PC-9 (cell line): ENCODE measurements at regions not wholly inside any gene's neighbourhood (a gene's known extent, or its start where the extent isn't known, plus 50 kb on each side); places are given as distances from the start of the nearest gene placed in this dataset.

ENCODE experiments used
- BruUV-seq: library from RNA; stranded (reverse); fragments of 400-500 nt; replicated peaks from 2 replicates; lab custom pipeline; 2021; lab: Mats Ljungman, UMichigan
- CTCF ChIA-PET: fragments of 300-600 bp; sonication (Branson Sonifier 250); formaldehyde crosslinking; loops from one replicate; lab custom pipeline; 2022; ENCODE audit warnings: antibody characterized with exemption; lab: Charles Lee
- POLR2A ChIA-PET: fragments of 300-600 bp; sonication (Branson Sonifier 250); formaldehyde crosslinking; loops from one replicate; lab custom pipeline; 2022; ENCODE audit warnings: antibody characterized with exemption; ENCODE audit not compliant: unreplicated experiment; lab: Charles Lee
- DNase-seq, 2 experiments: peaks; one replicate each; pipeline versions ENCODE4 v3.0.0 to v3.0.0-alpha.2; 2015 to 2022; ENCODE audit warnings: mixed read lengths in 1 of 2
- H2AFZ ChIP-seq: fragments of 200-600 bp; sonication (generic); 2 replicates; pipeline ENCODE4 v1.8.1; 2017; ENCODE audit warnings: antibody characterized with exemption
- H3F3A ChIP-seq: fragments of 200-600 bp; sonication (generic); 2 replicates; pipeline ENCODE4 v1.8.1; 2017; ENCODE audit warnings: antibody characterized with exemption, mild to moderate bottlenecking, low read depth; ENCODE audit not compliant: insufficient read depth
- H3K27ac ChIP-seq: fragments of 200-600 bp; sonication (generic); 2 replicates; pipeline ENCODE4 v1.6.1; 2016; ENCODE audit warnings: mixed run types
- H3K27me3 ChIP-seq: fragments of 200-600 bp; sonication (generic); 2 replicates; pipeline ENCODE4 v1.6.1; 2016; ENCODE audit warnings: low read depth, mixed run types; ENCODE audit not compliant: insufficient read depth
- H3K36me3 ChIP-seq: fragments of 200-600 bp; sonication (generic); 2 replicates; pipeline ENCODE4 v1.6.1; 2016; ENCODE audit warnings: low read depth, mixed run types
- H3K4me1 ChIP-seq: fragments of 200-600 bp; sonication (generic); replicated peaks from 2 replicates; pipeline ENCODE4 v1.6.1; 2016; ENCODE audit warnings: mixed run types; ENCODE audit not compliant: insufficient read depth
- H3K4me2 ChIP-seq: fragments of 200-600 bp; sonication (generic); 2 replicates; pipeline ENCODE4 v1.6.1; 2017; ENCODE audit warnings: mixed run types
- H3K4me3 ChIP-seq: fragments of 200-600 bp; sonication (generic); 2 replicates; pipeline ENCODE4 v1.6.1; 2016; ENCODE audit warnings: mixed run types
- H3K79me2 ChIP-seq: fragments of 200-600 bp; sonication (generic); 2 replicates; pipeline ENCODE4 v1.6.1; 2017; ENCODE audit warnings: low read depth, mixed run types
- H3K9me2 ChIP-seq: fragments of 200-600 bp; sonication (generic); 2 replicates; pipeline ENCODE4 v1.8.1; 2017; ENCODE audit warnings: mild to moderate bottlenecking; ENCODE audit not compliant: insufficient read depth
- H3K9me3 ChIP-seq: fragments of 200-600 bp; sonication (generic); 2 replicates; pipeline ENCODE4 v1.8.1; 2016; ENCODE audit warnings: low read depth; ENCODE audit not compliant: insufficient read depth
- H4K20me1 ChIP-seq: fragments of 200-600 bp; sonication (generic); 2 replicates; pipeline ENCODE4 v1.8.1; 2017; ENCODE audit not compliant: insufficient read depth
- EZH2 ChIP-seq: fragments of 200-600 bp; sonication (generic); IDR thresholded peaks from 2 replicates; pipeline ENCODE4 v1.8.0; 2017; ENCODE audit warnings: antibody characterized with exemption, low read depth
- intact Hi-C: fragments of 100-400 bp; cut with micrococcal nuclease; formaldehyde crosslinking; loops from one replicate; pipeline ENCODE4 v1.10.0; 2022; ENCODE audit not compliant: unreplicated experiment
- TF ChIP-seq, protein P1 (sequence below): fragments of 200-600 bp; sonication (generic); conservative IDR thresholded peaks from 2 replicates; pipeline ENCODE4 v1.6.1; 2017; ENCODE audit warnings: mixed run types, antibody characterized with exemption, mild to moderate bottlenecking, moderate library complexity

DNA sequence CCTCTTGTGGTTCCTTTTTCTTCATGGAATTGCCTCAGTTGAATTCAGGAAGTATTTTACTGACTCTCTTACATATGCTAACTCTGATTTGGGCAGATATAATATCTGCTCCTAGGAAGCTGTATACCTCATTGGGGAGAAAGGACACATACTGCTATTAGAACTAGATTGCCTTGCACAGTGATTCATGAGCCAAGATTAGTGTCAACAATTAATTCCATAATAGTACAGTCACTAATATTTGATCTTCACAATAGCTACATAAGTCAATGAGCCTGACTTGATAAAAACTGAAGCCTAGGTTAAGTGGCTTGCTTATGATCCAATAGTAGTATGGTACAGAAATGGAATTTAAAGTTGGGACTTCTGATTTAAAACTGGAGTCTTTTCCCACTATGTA is 127.6 kb downstream of the ETAA1 start:
- Histone ChIP-seq H3K4me1 (no peaks in the 10 kb centered on the region), H3F3A (no peaks in the 10 kb centered on the region), H3K27ac (no peak overlapping the region), H3K9me3 (no peaks in the 10 kb centered on the region), H3K27me3 (no peaks in the 10 kb centered on the region), H3K4me3 (no peak overlapping the region), H2AFZ (no peak overlapping the region), H4K20me1 (no peaks in the 10 kb centered on the region), H3K4me2 (no peak overlapping the region), H3K79me2 (no peaks in the 10 kb centered on the region), H3K36me3 (no peaks in the 10 kb centered on the region), H3K9me2 (no peaks in the 10 kb centered on the region; the same call in 1 of the 2 replicates)
- no TSS peak for BruUV-seq
- POLR2A ChIA-PET: no interaction called here
- no peak for DNase-seq
- TF ChIP-seq, protein P1, sequence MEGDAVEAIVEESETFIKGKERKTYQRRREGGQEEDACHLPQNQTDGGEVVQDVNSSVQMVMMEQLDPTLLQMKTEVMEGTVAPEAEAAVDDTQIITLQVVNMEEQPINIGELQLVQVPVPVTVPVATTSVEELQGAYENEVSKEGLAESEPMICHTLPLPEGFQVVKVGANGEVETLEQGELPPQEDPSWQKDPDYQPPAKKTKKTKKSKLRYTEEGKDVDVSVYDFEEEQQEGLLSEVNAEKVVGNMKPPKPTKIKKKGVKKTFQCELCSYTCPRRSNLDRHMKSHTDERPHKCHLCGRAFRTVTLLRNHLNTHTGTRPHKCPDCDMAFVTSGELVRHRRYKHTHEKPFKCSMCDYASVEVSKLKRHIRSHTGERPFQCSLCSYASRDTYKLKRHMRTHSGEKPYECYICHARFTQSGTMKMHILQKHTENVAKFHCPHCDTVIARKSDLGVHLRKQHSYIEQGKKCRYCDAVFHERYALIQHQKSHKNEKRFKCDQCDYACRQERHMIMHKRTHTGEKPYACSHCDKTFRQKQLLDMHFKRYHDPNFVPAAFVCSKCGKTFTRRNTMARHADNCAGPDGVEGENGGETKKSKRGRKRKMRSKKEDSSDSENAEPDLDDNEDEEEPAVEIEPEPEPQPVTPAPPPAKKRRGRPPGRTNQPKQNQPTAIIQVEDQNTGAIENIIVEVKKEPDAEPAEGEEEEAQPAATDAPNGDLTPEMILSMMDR: no peak
- no peak for TF ChIP-seq EZH2
- intact Hi-C loops: no loop called here
- CTCF ChIA-PET: no interaction called here

GRCh38 chr2:67526283-67526682 is 129.2 kb downstream of the ETAA1 start:
- ChIA-PET CTCF (no interaction called here), POLR2A (no interaction called here)
- Histone ChIP-seq H3K27me3 (no peaks in the 10 kb centered on the region), H3F3A (no peaks in the 10 kb centered on the region), H3K4me3 (no peak overlapping the region), H3K9me3 (no peaks in the 10 kb centered on the region), H4K20me1 (no peaks in the 10 kb centered on the region), H3K4me1 (no peaks in the 10 kb centered on the region), H3K4me2 (no peak overlapping the region), H3K27ac (no peak overlapping the region), H3K9me2 (no peaks in the 10 kb centered on the region; the same call in 1 of the 2 replicates), H3K79me2 (no peaks in the 10 kb centered on the region), H2AFZ (no peak overlapping the region), H3K36me3 (no peaks in the 10 kb centered on the region)
- no TSS peak for BruUV-seq
- intact Hi-C loops: no loop called here
- DNase-seq: no peak
- TF ChIP-seq, protein P1: no peak
- no peak for TF ChIP-seq EZH2

GRCh38 chr2:67528320-67528719 is 131.2 kb downstream of the ETAA1 start:
- Histone ChIP-seq H3K9me2 (no peaks in the 10 kb centered on the region; the same call in 1 of the 2 replicates), H3K27me3 (no peaks in the 10 kb centered on the region), H2AFZ (no peak overlapping the region), H4K20me1 (no peaks in the 10 kb centered on the region), H3K4me3 (no peak overlapping the region), H3K4me2 (no peak overlapping the region), H3K9me3 (no peaks in the 10 kb centered on the region), H3K27ac (no peak overlapping the region), H3K79me2 (no peaks in the 10 kb centered on the region), H3F3A (no peaks in the 10 kb centered on the region), H3K4me1 (no peaks in the 10 kb centered on the region), H3K36me3 (no peaks in the 10 kb centered on the region)
- ChIA-PET CTCF (interaction anchor here (0.5 kb wide), 1 partner anchor 1067 kb away, joined by 3 read pairs; no protein-coding TSS in a partner anchor), POLR2A (no interaction called here)
- intact Hi-C loops: no loop called here
- no peak for DNase-seq
- no TSS peak for BruUV-seq
- TF ChIP-seq, protein P1: no peak
- no peak for TF ChIP-seq EZH2
